HG02759 (cell line): ENCODE measurements at regions not wholly inside any gene's neighbourhood (a gene's known extent, or its start where the extent isn't known, plus 50 kb on each side); places are given as distances from the start of the nearest gene placed in this dataset.
"Not testable (repeated sequence)": the region's sequence is repeated elsewhere in the genome, so short reads cannot be mapped to it uniquely, and the experiment has no call there.

ENCODE experiments used
- ATAC-seq: cut with Tn5 transposase; IDR thresholded peaks from one replicate; pipeline ENCODE4 v1.9.1; 2021; ENCODE audit warnings: mild to moderate bottlenecking, moderate library complexity; ENCODE audit not compliant: unreplicated experiment

DNA sequence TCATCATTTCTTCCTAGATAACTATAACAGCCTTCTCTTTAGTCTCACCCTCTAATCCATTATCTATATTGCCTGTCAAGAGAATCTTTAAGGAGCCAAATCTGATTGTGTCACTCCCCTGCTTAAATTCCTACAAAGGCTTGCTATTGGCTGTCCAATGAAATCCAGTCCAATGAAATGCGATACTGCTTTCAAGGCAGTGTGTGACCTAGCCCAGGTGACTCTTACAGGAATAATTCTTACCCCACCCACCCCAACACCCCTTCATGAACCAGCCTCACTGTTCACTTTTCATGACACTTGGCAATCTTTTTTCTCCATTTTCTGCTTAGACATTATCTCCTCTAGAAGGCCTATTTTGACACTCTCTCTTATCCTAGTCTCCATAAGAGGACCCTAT, 163.3 kb upstream of the MARCKS start:
- no peak for ATAC-seq

GRCh38 chr6:113694278-113695077, 162.7 kb upstream of the MARCKS start:
- ATAC-seq = no peak

- no peak for ATAC-seq
These were observed 161.6 kb upstream of the MARCKS start for GRCh38 chr6:113695516-113695915.

DNA sequence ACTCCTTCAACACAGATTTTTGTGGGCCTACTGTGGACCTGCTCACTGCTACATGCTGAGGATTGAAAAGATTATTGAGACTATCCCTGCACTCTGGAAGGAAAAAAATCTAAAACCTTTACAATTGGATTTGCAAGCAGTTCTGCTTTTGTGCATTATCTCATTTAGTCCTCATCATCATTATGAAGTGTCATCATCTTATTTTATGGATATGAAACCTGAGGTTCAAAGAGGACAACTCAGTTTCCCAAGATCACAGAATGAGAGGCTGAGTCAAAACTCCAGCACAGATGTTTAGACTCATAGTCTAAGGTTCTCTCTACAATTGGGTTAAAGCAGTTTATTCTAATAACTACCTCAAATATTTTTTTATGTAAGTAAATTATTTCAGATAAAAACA, 160.2 kb upstream of the MARCKS start:
- ATAC-seq = no peak

DNA sequence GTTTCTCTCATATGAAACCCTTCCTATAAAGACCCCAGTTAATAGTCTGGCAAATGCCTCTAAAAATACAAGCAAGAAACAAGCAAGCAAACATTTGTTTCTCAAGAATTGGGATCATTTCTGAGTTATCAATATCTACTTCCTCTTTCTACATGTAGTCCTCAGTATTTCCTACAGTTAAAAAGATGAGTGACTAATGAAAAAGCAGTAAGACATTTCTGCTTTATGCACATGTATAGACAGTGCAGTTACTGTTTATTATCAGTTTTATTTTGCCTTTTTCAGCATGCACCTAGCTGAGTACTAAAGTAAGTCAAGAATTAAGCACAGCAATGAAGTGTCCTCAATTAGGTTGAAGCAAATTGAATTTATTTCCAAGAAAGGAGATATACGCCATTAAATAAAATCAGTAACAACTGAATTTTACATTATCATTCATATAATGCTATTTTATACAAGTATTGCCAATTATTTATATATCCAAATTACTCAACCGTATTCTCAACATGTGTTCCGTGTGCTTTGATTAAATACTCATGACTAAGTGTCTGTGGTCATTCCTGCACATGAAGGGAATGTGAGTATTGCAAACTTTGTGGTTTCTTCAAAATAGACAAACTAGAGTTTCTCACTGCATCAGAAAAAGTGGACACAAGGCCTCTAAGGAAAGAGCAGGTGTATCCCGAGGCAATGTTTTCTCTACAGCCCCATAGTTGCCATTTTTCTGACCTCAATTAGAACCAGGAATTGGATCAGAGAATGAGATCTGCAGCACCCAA, 159.3 kb upstream of the MARCKS start:
- peak; percentile 66 for ATAC-seq

DNA sequence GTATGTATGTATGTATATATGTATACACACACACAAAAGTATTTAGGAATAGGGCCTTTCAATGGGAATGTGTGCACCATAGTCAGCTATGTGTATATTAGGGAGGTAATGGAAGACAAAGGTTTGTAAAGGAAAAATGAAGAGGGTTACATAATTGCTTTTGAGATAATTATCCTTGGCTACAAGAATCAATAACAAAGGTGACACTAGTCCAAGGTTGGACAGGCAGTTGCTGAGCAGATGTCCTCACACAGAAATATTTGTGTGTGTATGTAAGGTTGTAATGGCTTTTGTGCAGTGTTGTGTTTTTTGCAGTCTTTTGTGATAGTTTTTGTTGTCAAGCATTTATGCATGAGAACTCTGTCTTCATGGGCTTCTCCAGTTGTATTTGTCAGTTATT, 157.9 kb upstream of the MARCKS start:
- no peak for ATAC-seq

DNA sequence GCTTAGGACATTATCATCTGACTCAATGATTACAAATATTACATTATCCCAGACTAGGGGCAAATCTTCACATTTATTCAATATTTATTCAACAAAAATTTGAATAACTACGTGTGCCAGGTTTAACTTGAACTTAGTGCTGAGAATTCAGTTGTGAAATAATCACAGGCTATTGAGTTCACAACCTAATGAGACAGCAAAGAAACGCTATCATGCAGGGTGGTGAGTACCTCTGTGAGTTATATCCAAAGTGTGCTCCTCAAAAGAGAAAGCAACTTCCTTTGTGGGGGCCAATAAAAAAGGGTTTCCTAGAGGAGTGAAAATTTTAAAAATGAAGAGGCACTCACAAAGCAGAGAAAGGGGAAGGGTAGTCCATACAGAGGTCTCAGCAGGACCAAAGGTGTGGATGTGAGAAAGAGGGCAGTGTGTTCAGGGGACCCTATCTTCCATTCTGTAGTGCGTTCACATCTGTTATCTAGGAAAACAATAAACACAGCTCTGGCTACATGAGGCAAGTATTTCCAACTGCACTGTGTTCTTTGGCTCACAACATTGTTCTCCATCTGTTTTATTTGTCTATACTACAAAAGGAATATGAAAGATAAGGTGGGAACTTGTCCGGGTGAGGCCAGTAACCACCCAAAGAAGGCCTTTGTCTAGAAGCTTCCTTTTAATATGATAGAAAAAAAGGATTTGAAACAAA, 155.4 kb upstream of the MARCKS start:
- ATAC-seq = no peak

- no peak for ATAC-seq
These were observed 150.0 kb upstream of the MARCKS start for GRCh38 chr6:113707194-113707593.

GRCh38 chr6:113709936-113710509, 147.1 kb upstream of the MARCKS start:
- no peak for ATAC-seq

- ATAC-seq = no peak
These were observed 143.5 kb upstream of the MARCKS start for GRCh38 chr6:113713665-113714064.

- no peak for ATAC-seq
These were observed 138.6 kb upstream of the MARCKS start for GRCh38 chr6:113718588-113718987.

DNA sequence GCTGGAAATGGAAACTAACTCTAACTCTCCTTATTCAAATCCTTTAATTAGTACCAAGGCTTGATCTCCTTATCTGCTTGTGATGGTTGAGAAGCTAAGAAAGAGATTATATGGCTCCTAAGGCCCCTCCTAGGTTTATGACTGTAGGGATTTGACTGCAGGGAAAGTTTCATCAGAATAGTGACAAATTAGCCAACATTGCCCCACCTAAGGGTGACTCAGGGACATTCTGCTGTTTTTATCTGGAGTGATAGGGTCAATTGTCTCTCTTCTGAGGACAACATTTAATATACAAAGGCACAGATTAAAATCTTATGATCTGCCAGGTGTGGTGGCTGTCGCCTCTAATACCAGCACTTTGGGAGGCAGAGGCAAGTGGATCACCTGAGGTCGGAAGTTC, 138.1 kb upstream of the MARCKS start:
- no peak for ATAC-seq

DNA sequence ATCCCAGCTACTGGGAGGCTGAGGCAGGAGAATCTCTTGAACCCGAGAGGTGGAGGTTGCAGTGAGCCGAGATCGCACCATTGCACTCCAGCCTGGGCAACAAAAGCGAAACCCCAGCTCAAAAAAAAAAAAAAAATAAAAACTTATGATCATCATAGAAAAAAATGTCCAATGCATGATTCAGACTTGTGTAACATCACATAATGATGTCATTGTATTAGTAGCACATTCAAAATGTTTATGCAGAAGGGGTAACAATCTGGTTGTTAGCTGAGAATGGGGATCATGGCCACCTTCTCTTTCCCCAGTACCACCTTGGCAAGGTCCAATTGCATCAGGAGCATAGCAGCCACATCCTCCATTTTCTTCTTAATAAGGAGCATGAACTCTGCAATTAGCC, 137.6 kb upstream of the MARCKS start:
- ATAC-seq = no peak

DNA sequence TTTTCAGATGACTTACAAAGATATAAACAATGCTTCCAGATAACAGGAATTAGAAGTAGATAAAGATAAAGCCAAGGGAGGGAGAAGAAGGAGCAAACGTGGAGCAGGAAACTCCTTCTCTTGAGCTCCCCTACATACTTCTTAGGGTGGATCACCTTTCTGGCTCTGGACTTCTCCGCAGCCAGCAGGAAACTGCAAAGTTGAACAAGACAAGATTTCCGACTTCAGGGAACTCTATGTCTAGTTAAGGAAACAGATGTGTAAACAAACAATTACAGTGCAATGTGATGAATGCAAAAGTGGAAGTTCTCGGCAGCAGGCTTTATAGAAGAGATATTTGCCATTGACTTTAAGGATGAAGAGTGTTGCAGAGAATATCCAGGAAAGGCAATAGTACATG, 134.0 kb upstream of the MARCKS start:
- ATAC-seq = no peak

DNA sequence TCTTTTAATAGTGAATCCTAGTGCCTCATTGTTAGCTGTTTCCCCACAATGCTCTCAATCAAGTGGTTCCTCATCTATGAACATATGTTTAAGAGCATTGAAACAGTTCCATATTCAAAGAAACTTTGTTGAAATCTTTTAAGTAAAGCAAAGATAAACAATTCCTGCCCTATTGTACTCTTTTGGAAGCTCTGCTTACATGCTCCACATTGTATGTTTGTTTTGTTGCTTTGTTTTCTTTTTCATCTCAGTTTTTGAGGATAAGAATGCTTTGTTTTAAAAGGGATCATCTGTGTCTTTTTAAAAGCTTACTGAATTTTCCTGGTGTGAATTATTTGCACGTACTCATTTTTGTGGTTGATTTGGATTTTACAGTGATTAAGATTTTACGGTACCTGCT, 132.2 kb upstream of the MARCKS start:
- ATAC-seq = not testable (repeated sequence)

- no peak for ATAC-seq
These were observed 125.6 kb upstream of the MARCKS start for GRCh38 chr6:113731541-113731940.

DNA sequence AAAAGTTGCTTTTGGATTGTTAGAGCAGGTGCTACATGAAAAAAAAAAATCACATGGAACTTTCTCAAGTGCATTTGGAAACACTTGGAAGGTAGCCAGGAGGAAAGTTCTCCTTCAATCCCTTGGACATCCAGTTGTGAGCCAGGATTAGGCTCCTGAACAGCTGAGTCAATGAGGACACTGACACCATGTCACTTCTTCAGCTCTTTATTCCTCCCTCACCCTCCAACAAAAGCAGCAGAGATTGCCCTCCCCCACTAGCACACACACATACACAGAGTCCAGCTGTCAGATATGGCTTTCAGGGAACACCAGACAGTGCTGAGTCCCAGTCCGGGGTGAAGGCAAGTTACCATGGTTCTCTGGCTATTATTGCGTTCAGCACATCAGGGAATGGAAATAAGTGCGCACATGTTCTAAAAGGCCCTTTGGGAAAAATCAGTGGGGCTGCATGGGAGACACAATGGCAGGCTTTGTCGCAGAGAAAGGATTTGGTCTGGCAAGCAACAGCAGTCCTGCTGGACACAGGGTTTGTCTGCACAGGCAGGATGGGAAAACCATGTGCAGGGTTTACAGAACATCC, 124.7 kb upstream of the MARCKS start:
- ATAC-seq = no peak

GRCh38 chr6:113733381-113733780, 123.8 kb upstream of the MARCKS start:
- no peak for ATAC-seq

GRCh38 chr6:113734982-113735381, 122.2 kb upstream of the MARCKS start:
- ATAC-seq = no peak

DNA sequence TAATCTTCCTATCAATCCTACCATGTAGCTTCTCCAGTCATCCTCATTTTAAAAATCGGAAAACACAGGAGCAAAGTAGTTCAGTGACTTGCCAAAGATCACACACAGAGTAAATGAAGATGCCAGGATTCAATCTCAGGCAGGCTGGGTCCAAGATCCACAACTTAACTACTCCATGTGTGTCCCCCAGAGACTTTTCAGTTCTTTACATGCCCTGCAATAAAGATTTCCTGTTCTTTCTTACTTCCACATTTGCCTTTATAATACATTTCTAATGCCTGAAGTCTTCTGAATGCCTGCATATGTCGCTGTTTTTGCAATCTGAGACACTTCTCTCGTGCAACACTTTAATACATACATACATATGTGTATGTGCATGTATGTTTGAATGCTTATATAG, 121.7 kb upstream of the MARCKS start:
- no peak for ATAC-seq

DNA sequence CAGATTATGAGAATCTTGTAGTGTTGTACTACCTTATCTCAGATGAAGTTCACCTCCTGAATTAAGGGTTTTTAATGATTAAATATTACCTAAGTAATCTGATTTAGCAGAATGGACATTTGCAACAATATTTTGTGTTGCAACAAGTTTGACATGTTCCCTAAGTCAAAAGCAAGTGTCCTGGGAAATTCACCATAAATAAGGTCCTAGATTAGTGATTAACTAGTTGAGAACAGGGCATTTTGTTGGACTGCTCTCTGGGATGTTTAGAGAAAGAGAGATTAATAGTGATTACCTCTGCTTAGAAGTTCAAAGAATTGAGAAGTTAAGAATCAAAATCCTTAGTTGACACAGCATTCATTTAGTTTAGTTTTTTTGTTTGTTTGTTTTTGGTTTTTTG, 120.2 kb upstream of the MARCKS start:
- no peak for ATAC-seq
